ENCODE measurements at regions not wholly inside any gene's neighbourhood (a gene's known extent, or its start where the extent isn't known, plus 50 kb on each side); places are given as distances from the start of the nearest gene placed in this dataset.
"Not testable (repeated sequence)": the region's sequence is repeated elsewhere in the genome, so short reads cannot be mapped to it uniquely, and the experiment has no call there.

GRCh38 chr5:93954421-93955069 lies 213.1 kb upstream of the POU5F2 start:
- TF ChIP-seq CTCF (IDR thresholded peaks at IDR 0.05; ENCODE audit: unreplicated experiment), result no peak
- POLR2A ChIA-PET, result no interaction called here
- BruUV-seq (replicated peaks), result no TSS peak
- Mint-ChIP-seq H3K4me3 (ENCODE audit: unreplicated experiment) (no peak overlapping the region), H3K36me3 (ENCODE audit: insufficient read depth, unreplicated experiment) (peaks cover 12% of the 10 kb centered on the region), H3K9me3 (ENCODE audit: unreplicated experiment) (no peaks in the 10 kb centered on the region), H3K4me1 (ENCODE audit: insufficient read depth, unreplicated experiment) (no peaks in the 10 kb centered on the region), H3K27me3 (ENCODE audit: insufficient read depth, unreplicated experiment) (no peaks in the 10 kb centered on the region), H3K27ac (ENCODE audit: low read depth, unreplicated experiment) (no peak overlapping the region)
- intact Hi-C loops (cut with micrococcal nuclease), result no loop called here
- no peak for DNase-seq (ENCODE audit: unreplicated experiment)
- CTCF ChIA-PET, result interaction anchor here (0.6 kb wide), 1 partner anchor 1790 kb away, joined by 3 read pairs; no protein-coding TSS in a partner anchor

- BruUV-seq (replicated peaks), result no TSS peak
- POLR2A ChIA-PET, result no interaction called here
- Mint-ChIP-seq H3K36me3 (ENCODE audit: insufficient read depth, unreplicated experiment) (peaks cover 12% of the 10 kb centered on the region), H3K4me1 (ENCODE audit: insufficient read depth, unreplicated experiment) (no peaks in the 10 kb centered on the region), H3K27ac (ENCODE audit: low read depth, unreplicated experiment) (no peak overlapping the region), H3K9me3 (ENCODE audit: unreplicated experiment) (no peaks in the 10 kb centered on the region), H3K27me3 (ENCODE audit: insufficient read depth, unreplicated experiment) (no peaks in the 10 kb centered on the region), H3K4me3 (ENCODE audit: unreplicated experiment) (no peak overlapping the region)
- CTCF ChIA-PET, result no interaction called here
- intact Hi-C loops (cut with micrococcal nuclease), result no loop called here
- TF ChIP-seq CTCF (IDR thresholded peaks at IDR 0.05; ENCODE audit: unreplicated experiment), result no peak
- no peak for DNase-seq (ENCODE audit: unreplicated experiment)
Measured at GRCh38 chr5:93953442-93953841, 212.0 kb upstream of the POU5F2 start.

GRCh38 chr5:93941897-93942296 lies 200.5 kb upstream of the POU5F2 start:
- POLR2A ChIA-PET, result no interaction called here
- CTCF ChIA-PET, result interaction anchor here (0.6 to 1.0 kb wide), 4 partner anchors 120 to 594 kb away, joined by 3 to 5 read pairs (median 4); no protein-coding TSS in a partner anchor

GRCh38 chr5:93933269-93933668 lies 191.9 kb upstream of the POU5F2 start:
- H3K4me3 Mint-ChIP-seq (ENCODE audit: unreplicated experiment); POLR2A ChIA-PET; H3K9me3 Mint-ChIP-seq (ENCODE audit: unreplicated experiment); H3K27me3 Mint-ChIP-seq (ENCODE audit: insufficient read depth, unreplicated experiment); H3K36me3 Mint-ChIP-seq (ENCODE audit: insufficient read depth, unreplicated experiment); DNase-seq (ENCODE audit: unreplicated experiment); intact Hi-C loops (cut with micrococcal nuclease); H3K4me1 Mint-ChIP-seq (ENCODE audit: insufficient read depth, unreplicated experiment); BruUV-seq (replicated peaks); H3K27ac Mint-ChIP-seq (ENCODE audit: low read depth, unreplicated experiment): not testable (repeated sequence)
- CTCF ChIA-PET, result interaction anchor here (0.7 kb wide), 1 partner anchor 207 kb away, joined by 3 read pairs; no protein-coding TSS in a partner anchor

More at GRCh38 chr5:93941897-93942296, 200.5 kb upstream of the POU5F2 start:
- H3K36me3 Mint-ChIP-seq (ENCODE audit: insufficient read depth, unreplicated experiment), result no peaks in the 10 kb centered on the region
- H3K27ac Mint-ChIP-seq (ENCODE audit: low read depth, unreplicated experiment), result no peak overlapping the region
- no peaks in the 10 kb centered on the region for H3K4me1 Mint-ChIP-seq (ENCODE audit: insufficient read depth, unreplicated experiment)
- TF ChIP-seq CTCF (IDR thresholded peaks at IDR 0.05; ENCODE audit: unreplicated experiment), result no peak
- DNase-seq (ENCODE audit: unreplicated experiment), result no peak
- H3K9me3 Mint-ChIP-seq (ENCODE audit: unreplicated experiment), result no peaks in the 10 kb centered on the region
- no peak overlapping the region for H3K4me3 Mint-ChIP-seq (ENCODE audit: unreplicated experiment)
- BruUV-seq (replicated peaks), result no TSS peak
- H3K27me3 Mint-ChIP-seq (ENCODE audit: insufficient read depth, unreplicated experiment), result no peaks in the 10 kb centered on the region
- intact Hi-C loops (cut with micrococcal nuclease), result no loop called here

Data from MCF 10A (cell line).